HL-60 (cell line): ENCODE measurements at regions not wholly inside any gene's neighbourhood (a gene's known extent, or its start where the extent isn't known, plus 50 kb on each side); places are given as distances from the start of the nearest gene placed in this dataset.

Source experiments
- DNase-seq, 2 experiments: peaks; one replicate each; pipeline ENCODE4 v3.0.0-alpha.2; 2010 to 2020; ENCODE audit warnings: low read depth in 1 of 2, low spot score in 1 of 2
- H3K27ac ChIP-seq: fragments of 250-450 bp; sonication (Bioruptor Pico); replicated peaks from 2 replicates; pipeline ENCODE4 v1.5.1; 2020; ENCODE audit warnings: mild to moderate bottlenecking, moderate library complexity
- H3K27me3 ChIP-seq: fragments of 250-450 bp; sonication (Bioruptor Pico); 2 replicates; pipeline ENCODE4 v1.5.1; 2021; ENCODE audit warnings: mild to moderate bottlenecking, moderate library complexity; ENCODE audit not compliant: insufficient read depth, poor library complexity, severe bottlenecking
- H3K4me3 ChIP-seq: replicated peaks from 2 replicates; pipeline ENCODE4 v1.5.1; 2011; ENCODE audit warnings: mild to moderate bottlenecking, control low read depth, low read length; ENCODE audit not compliant: insufficient read depth
- GABPA ChIP-seq: IDR thresholded peaks from 2 replicates; pipeline ENCODE4 v1.6.1; 2012; ENCODE audit warnings: low read depth
- POLR2AphosphoS5 ChIP-seq: IDR thresholded peaks from 2 replicates; pipeline ENCODE4 v1.6.1; 2012; ENCODE audit warnings: low read depth
- REST ChIP-seq: IDR thresholded peaks from 2 replicates; pipeline ENCODE4 v1.6.1; 2012; ENCODE audit warnings: low read depth; ENCODE audit not compliant: insufficient replicate concordance
- SPI1 ChIP-seq: IDR thresholded peaks from 2 replicates; pipeline ENCODE4 v1.6.1; 2012; ENCODE audit warnings: low read depth, mild to moderate bottlenecking, borderline replicate concordance
- TF ChIP-seq, protein P1 (sequence below): IDR thresholded peaks from one replicate; pipeline ENCODE4 v1.5.1; 2011; ENCODE audit warnings: low read length, control low read depth, inconsistent platforms; ENCODE audit not compliant: insufficient read depth

DNA sequence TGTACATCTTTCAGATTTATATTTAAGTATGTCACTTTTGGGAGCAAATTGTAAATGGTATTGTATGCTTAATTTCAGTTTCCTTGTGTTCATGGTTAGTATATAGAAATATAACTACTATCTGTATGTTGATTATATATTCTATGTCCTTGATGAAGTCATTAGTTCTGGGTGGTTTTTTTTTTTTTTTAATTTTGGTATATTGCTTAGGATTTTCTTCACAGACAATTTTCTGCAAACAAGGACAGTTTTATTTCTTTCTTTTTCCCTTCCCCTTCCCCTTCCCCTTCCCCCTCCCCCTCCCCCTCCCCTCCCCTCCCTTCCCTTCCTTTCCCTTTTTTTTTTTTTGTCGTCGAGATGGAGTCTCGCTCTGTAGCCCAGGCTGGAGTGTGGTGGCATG lies 430.0 kb downstream of the TYW1 start:
- Histone ChIP-seq H3K4me3 (no peak overlapping the region), H3K27me3 (no peaks in the 10 kb centered on the region), H3K27ac (no peak overlapping the region)
- no peak for TF ChIP-seq SPI1
- TF ChIP-seq REST, result no peak
- no peak for TF ChIP-seq POLR2AphosphoS5
- TF ChIP-seq, protein P1, sequence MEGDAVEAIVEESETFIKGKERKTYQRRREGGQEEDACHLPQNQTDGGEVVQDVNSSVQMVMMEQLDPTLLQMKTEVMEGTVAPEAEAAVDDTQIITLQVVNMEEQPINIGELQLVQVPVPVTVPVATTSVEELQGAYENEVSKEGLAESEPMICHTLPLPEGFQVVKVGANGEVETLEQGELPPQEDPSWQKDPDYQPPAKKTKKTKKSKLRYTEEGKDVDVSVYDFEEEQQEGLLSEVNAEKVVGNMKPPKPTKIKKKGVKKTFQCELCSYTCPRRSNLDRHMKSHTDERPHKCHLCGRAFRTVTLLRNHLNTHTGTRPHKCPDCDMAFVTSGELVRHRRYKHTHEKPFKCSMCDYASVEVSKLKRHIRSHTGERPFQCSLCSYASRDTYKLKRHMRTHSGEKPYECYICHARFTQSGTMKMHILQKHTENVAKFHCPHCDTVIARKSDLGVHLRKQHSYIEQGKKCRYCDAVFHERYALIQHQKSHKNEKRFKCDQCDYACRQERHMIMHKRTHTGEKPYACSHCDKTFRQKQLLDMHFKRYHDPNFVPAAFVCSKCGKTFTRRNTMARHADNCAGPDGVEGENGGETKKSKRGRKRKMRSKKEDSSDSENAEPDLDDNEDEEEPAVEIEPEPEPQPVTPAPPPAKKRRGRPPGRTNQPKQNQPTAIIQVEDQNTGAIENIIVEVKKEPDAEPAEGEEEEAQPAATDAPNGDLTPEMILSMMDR, result no peak
- no peak for TF ChIP-seq GABPA
- DNase-seq, result no peak

DNA sequence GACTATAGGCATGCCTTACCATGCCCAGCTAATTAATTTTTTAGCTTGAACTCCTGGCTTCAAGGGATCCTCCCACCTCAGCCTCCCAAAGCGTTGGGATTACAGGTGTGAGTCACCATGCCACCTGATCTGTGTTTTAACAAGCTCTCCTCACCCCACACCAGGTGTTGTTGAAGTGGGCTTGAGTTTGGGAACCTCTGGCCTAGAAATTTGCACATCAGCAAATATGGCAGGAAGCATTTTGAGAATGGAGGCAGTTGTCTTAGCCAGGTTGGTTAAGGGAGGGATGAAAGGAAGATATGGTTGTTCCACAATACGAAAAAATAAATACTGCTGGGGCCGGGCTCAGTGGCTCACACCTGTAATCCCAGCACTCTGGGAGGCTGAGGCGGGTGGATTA lies 433.1 kb downstream of the TYW1 start:
- DNase-seq, result no peak
- H3K27me3 ChIP-seq, result no peaks in the 10 kb centered on the region
- no peak overlapping the region for H3K4me3 ChIP-seq
- TF ChIP-seq SPI1, result no peak
- no peak for TF ChIP-seq GABPA
- no peak for TF ChIP-seq POLR2AphosphoS5
- H3K27ac ChIP-seq, result no peak overlapping the region

DNA sequence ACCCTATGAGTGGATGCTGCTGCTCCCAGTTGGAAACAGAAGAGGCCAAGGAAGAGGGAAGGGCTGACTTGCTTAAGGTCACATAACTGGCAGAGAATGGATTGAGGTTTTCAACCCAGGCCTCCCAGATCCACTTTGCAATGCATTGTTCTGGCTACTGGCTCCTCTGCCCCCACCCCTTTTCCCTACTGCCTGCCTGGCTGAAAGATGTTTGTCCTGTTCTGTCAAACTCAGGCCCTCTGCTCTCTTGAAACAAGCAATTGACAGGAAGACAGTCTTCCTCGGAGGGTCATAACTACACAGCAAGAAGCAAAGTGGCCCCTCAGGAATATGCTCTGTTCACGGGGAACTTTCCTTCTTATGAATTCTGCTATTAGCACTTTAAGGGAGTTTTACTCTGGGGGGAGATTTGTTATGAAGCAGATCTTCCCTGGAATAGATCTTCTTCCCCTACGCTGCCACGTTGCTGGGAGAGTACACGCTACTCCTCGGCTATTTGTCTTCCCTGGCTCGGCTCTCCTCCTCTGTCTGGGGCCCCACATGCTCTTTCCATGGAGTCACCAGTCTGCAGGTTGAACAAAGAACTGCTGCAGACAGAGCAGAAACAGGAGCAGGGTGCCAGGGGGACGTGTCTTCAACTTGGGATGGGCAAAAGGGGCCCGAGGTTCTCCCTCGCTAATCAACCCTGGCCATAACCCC lies 436.1 kb downstream of the TYW1 start:
- TF ChIP-seq GABPA, result no peak
- TF ChIP-seq REST, result no peak
- TF ChIP-seq POLR2AphosphoS5, result no peak
- TF ChIP-seq, protein P1, result no peak
- TF ChIP-seq SPI1, result no peak
- no peak overlapping the region for H3K4me3 ChIP-seq
- no peak overlapping the region for H3K27ac ChIP-seq
- no peaks in the 10 kb centered on the region for H3K27me3 ChIP-seq
- no peak for DNase-seq

DNA sequence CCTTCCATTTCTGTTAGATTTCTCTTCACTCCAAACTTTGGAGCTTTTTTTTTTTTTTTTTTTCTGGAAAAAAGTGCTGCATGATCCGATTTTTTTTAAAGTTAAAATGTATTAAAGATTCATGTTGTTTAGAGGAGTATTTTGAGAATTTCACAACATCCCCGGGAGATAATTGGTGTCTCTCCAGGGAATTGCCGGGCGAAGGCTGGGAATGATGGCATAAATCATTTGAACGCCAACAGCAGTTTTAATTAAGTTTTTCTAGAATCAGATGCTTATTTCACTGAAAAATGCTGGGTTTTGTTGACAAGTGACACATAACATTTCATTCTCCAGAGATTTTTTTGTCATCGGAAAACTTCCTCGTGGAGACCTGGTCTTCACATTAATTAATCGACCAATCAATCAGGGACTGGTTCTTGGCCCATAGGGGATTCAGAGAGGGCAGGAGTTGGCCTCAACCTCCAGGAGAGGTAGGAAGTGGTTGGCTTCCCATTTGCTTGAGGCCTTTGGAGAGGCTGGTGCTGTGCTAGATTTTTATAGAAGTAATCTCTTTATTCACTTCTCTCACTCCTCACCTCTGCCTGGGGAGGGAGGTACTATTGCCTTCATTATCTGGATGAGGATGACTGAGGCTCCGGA lies 439.4 kb downstream of the TYW1 start:
- Histone ChIP-seq H3K27me3 (no peaks in the 10 kb centered on the region), H3K27ac (no peak overlapping the region), H3K4me3 (no peak overlapping the region)
- no peak for DNase-seq
- TF ChIP-seq POLR2AphosphoS5, result no peak
- no peak for TF ChIP-seq REST
- no peak for TF ChIP-seq SPI1
- TF ChIP-seq, protein P1, result no peak
- TF ChIP-seq GABPA, result no peak
